Panc1 (cell line): ENCODE measurements at regions not wholly inside any gene's neighbourhood (a gene's known extent, or its start where the extent isn't known, plus 50 kb on each side); places are given as distances from the start of the nearest gene placed in this dataset.

Experiments used
- POLR2AphosphoS5 ChIP-seq: IDR thresholded peaks from 2 replicates; pipeline ENCODE4 v1.6.1; 2012; ENCODE audit warnings: mild to moderate bottlenecking, low read depth, low read length, moderate library complexity
- SIN3A ChIP-seq: IDR thresholded peaks from 2 replicates; pipeline ENCODE4 v1.6.1; 2012; ENCODE audit warnings: low read depth, mild to moderate bottlenecking, low read length, moderate library complexity, borderline replicate concordance; ENCODE audit not compliant: insufficient read depth
- TCF7L2 ChIP-seq: IDR thresholded peaks from 2 replicates; pipeline ENCODE4 v1.6.1; 2011; ENCODE audit warnings: mild to moderate bottlenecking, low read depth, low read length, inconsistent platforms
- TF ChIP-seq, protein P1 (sequence below): fragments of 450-650 bp; IDR thresholded peaks from 2 replicates; pipeline ENCODE4 v1.5.1; 2017; ENCODE audit warnings: mild to moderate bottlenecking
- TF ChIP-seq, protein P2 (sequence below), 2 experiments: IDR thresholded peaks; 2 replicates each; pipeline ENCODE4 v1.6.1; 2011 to 2012; ENCODE audit warnings: low read depth in 2 of 2, control low read depth in 1 of 2, low read length in 1 of 2, mild to moderate bottlenecking in 1 of 2, moderate library complexity in 1 of 2; ENCODE audit not compliant: insufficient read depth in 1 of 2

DNA sequence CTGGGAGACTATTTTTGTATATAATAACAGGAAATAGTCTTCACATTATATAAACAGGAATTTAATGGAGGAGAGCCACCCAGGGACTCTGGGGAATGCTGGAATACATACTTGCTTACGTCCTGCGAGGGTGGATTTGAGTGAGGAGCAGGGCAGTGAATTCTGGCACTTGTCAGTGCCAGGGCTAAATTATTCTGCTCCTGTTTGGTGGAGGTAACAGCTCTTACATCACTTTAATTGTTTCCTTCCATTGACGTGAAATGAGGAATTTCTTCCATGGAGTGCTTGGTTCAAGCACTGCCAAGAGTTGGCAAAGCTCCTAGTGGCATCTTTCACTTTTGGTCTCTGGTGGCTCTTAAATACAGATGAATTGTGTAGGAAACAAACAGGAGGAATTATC is 94.1 kb upstream of the GOLGA8J start:
- TF ChIP-seq, protein P1, sequence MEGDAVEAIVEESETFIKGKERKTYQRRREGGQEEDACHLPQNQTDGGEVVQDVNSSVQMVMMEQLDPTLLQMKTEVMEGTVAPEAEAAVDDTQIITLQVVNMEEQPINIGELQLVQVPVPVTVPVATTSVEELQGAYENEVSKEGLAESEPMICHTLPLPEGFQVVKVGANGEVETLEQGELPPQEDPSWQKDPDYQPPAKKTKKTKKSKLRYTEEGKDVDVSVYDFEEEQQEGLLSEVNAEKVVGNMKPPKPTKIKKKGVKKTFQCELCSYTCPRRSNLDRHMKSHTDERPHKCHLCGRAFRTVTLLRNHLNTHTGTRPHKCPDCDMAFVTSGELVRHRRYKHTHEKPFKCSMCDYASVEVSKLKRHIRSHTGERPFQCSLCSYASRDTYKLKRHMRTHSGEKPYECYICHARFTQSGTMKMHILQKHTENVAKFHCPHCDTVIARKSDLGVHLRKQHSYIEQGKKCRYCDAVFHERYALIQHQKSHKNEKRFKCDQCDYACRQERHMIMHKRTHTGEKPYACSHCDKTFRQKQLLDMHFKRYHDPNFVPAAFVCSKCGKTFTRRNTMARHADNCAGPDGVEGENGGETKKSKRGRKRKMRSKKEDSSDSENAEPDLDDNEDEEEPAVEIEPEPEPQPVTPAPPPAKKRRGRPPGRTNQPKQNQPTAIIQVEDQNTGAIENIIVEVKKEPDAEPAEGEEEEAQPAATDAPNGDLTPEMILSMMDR, result no peak
- TF ChIP-seq POLR2AphosphoS5, result no peak
- TF ChIP-seq, protein P2, sequence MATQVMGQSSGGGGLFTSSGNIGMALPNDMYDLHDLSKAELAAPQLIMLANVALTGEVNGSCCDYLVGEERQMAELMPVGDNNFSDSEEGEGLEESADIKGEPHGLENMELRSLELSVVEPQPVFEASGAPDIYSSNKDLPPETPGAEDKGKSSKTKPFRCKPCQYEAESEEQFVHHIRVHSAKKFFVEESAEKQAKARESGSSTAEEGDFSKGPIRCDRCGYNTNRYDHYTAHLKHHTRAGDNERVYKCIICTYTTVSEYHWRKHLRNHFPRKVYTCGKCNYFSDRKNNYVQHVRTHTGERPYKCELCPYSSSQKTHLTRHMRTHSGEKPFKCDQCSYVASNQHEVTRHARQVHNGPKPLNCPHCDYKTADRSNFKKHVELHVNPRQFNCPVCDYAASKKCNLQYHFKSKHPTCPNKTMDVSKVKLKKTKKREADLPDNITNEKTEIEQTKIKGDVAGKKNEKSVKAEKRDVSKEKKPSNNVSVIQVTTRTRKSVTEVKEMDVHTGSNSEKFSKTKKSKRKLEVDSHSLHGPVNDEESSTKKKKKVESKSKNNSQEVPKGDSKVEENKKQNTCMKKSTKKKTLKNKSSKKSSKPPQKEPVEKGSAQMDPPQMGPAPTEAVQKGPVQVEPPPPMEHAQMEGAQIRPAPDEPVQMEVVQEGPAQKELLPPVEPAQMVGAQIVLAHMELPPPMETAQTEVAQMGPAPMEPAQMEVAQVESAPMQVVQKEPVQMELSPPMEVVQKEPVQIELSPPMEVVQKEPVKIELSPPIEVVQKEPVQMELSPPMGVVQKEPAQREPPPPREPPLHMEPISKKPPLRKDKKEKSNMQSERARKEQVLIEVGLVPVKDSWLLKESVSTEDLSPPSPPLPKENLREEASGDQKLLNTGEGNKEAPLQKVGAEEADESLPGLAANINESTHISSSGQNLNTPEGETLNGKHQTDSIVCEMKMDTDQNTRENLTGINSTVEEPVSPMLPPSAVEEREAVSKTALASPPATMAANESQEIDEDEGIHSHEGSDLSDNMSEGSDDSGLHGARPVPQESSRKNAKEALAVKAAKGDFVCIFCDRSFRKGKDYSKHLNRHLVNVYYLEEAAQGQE (IDR thresholded peaks at IDR 0.05; ENCODE audit: insufficient read depth in 1 of 2, low read depth in 2 of 2, low read length in 1 of 2), result no peak
- no peak for TF ChIP-seq SIN3A
- TF ChIP-seq TCF7L2, result no peak
